ENCODE measurements at regions not wholly inside any gene's neighbourhood (a gene's known extent, or its start where the extent isn't known, plus 50 kb on each side); places are given as distances from the start of the nearest gene placed in this dataset.

- DNase-seq = no peak
These were observed 87.7 kb upstream of the PRKCQ start for GRCh38 chr10:6667679-6668270.

DNA sequence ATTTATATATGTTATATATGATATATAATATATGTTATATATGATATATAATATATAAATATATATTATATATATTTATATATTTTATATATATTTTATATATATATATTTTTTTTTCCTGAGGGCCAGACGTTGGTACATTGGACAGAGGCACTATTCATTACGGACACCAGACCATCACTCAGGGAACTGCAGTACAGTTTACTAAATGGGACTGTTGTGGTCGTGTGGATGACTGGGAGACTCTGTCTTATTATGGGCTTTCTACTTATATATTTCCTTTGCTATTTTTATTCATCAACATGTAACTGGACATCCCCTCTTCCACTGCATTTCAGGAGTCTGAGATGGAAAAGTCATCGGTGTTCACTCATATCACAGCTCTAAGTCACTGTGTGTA, 87.1 kb upstream of the PRKCQ start:
- no peak for DNase-seq

DNA sequence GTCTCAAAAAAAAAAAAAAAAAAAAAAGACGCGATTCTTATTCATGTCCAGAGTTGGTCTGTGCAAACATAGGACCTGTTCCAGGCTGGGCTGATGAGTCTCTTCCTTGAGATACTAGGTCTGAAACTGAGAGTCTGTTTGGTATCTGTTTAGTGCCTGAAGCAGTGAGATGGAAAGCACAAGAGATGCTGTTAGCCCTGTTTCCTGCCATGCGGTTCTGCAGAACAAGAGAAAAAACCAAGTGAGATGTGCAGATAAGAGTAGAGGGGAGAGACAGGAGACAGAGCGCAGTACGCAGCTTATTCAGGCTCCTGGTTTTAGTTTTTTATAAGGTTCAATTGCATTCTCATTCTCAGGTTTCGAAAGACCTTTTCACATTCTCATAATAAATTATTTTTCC, 85.8 kb upstream of the PRKCQ start:
- no peak for DNase-seq

DNA sequence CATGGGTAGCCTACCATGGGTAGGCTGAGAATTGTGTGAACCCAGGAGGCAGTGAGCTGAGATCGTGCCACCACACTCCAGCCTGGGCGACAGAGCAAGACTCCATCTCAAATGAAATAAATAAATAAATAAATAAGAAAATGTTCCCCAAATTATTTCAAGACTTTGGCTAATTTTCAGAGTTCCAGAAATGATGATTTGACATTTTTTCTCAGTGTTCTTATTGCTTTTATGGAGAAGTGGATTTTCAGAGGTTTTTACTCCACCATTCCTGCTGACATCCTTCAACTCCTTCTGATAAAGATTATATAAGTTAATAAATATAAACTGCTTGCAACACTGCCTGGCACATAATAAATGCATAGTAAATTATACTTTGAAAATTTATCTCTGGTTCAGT, 80.4 kb upstream of the PRKCQ start:
- no peak for DNase-seq

DNA sequence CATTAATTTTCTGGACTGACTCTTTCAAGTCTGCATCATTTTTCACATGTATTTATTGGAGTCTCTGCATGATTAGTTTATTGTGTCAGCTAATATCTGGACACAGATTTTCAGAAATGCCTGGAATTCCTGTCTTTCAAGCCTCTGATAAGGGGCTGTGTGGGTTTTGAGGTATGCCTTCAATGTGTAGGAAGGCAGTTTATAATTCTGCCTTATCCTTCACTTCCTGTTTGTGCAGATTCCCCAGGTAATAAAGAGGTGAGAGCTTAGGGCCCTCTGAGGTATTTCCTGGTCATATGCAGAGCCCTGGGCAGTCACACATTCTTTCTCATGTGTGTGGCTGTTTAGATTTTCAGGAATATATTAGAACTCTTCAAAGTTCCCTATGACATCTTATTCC, 79.4 kb upstream of the PRKCQ start:
- no peak for DNase-seq

DNA sequence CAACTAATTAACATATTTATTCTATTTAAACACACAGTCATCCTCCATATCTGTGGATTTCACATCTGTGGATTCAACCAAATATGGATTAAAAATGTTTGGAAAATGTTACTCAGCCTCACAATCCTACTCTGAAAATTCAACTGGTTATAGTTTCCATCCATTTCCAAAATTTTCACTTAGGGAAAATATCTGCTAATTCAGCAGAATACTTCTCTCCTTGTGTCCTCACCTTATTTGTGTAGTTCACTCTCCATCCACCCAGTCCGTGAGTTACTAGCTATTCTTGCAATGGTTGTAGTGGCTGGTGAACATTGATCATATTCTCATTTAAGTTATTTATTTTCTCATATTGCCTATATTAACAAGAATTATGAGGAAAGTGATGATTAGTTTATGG, 77.6 kb upstream of the PRKCQ start:
- no peak for DNase-seq

- DNase-seq = no peak
These were observed 77.1 kb upstream of the PRKCQ start for GRCh38 chr10:6657196-6657595.

- no peak for DNase-seq
These were observed 74.5 kb upstream of the PRKCQ start for GRCh38 chr10:6654571-6654970.

- DNase-seq = no peak
These were observed 70.5 kb upstream of the PRKCQ start for GRCh38 chr10:6650586-6650985.

DNA sequence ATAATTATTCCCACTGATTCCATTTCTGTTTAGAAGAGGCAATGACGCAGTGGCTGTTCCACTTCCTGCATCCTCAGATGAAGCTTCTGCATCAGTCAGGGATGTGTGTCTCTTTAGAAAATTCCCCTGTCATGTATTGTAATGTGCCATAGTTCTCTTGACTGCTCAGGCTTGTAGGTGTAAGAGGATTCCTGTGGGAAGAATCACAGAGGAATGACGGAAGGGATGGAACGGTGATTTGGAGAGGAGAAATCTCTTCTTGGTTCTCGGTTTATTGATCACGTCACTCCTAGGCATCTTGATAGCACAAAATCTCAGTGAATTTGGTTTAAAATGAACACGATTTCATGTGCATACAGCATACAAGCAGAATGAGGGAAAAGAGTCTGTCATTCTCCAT, 69.8 kb upstream of the PRKCQ start:
- DNase-seq = no peak

DNA sequence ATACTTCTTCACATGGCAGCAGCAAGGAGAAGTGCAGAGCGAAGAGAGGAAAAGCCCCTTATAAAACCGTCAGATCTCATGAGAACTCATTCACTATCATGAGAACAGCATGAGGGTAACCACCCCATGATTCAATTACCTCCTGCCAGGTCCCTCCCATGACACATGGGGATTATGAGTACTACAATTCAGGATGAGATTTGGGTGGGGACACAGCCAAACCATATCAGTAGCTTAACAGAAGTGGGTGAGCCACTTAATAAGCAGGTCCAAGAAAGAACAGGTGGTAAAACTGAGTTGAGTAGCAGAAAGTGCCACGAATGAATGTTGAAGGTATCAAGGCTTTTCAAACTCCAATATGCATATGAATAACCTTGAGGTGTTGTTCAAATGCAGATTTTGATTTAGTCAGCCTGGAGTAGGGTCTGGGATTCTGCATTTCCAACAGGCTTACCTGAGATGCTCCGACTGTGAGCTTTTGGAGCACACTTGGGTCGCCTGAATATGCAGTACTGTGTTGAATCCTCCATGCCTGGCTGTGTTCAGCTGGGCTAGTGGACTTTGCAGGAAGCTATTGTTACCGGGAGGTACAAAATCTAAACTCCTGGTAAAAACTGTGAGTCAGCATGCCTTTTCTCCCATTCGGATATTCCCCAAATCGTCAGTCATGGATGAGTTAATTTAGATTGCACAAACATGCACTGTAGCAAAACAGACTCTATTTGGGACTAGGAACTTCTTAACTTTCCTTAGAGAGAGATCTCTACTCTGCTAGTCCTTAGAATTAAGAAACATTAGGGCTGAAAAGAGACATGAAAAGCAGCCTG, 69.0 kb upstream of the PRKCQ start:
- no peak for DNase-seq

DNA sequence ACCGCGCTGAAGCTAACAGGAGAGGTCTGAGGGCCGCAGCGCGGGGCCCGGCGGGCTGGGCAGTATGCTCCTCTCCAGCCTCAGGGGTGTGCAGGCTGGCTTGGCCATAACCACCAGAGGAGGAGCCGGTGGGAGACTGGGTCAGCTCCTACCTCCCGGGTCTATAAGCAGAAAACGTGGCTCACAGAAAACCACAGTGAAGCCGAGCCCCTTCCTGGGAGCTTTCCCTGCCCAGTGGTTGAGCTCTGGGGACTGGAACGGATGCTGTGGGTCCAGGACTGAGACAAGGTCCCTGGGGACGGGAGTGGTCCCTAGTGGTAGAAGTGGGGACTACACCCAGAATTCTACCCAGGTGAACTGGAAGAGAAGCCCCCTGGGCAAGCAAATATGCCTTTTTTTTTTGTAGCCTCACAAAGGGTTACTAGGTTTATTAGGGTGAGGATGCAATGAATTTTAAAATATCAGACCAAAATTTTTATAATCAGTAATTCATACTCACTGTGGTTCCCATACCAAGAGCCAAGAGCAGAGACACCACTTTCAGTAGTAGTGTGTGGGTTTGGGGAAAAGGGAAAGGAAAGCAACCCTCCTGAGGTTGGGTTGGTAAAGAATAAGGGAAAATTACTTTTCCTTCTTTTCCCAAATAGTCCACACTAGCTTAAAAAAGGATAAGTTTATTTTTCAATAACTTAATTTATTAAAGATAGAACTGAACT, 67.9 kb upstream of the PRKCQ start:
- peak; percentile 3 for DNase-seq

- no peak for DNase-seq
These were observed 63.9 kb upstream of the PRKCQ start for GRCh38 chr10:6643962-6644361.

GRCh38 chr10:6642876-6643275, 62.8 kb upstream of the PRKCQ start:
- no peak for DNase-seq

DNA sequence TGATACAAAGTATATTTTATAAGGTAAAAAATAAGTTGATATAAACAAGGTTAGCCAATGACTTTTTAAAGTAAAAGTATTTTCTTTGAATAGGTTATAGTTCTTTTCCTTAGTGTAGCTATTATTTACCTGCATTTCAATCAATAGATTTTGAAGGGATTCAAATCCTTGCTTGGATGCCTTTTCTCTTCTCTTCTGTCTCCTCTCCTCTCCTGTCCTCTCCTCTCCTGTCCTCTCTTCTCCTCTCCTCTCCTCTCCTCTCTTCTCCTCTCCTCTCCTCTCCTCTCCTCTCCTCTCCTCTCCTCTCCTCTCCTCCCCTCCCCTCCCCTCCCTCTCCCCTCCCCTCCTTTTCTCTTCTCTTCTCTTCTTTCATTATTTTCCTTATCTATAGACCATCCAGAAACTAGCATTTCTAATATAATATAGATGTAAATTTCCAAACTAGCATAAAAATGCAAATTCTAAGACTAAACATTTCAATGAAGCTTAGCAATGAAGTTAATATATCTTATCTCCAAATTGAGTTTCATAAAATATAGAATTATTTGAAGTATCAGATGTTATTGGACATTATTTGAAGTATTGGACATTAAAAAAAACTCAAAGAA, 60.5 kb upstream of the PRKCQ start:
- DNase-seq = no peak

DNA sequence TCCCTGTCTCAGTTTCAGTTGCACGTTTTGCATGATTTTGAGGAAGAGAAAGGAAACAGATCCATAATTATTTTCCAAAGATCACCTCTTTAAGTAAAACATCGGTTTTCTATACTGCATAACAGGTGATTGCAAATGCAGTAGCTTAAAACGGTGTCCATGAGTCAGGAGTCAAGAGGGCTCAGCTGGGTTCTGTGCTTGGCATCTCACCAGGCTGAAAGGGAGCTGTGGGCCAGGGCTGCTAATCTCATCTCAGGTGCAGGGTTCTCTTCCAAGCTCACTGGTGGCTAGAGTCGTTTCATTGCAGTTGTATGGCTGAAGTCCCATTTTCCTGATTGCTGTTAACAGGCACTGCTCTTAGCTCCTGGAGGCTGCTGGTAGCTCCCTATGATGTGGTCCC, 57.0 kb upstream of the PRKCQ start:
- no peak for DNase-seq

DNA sequence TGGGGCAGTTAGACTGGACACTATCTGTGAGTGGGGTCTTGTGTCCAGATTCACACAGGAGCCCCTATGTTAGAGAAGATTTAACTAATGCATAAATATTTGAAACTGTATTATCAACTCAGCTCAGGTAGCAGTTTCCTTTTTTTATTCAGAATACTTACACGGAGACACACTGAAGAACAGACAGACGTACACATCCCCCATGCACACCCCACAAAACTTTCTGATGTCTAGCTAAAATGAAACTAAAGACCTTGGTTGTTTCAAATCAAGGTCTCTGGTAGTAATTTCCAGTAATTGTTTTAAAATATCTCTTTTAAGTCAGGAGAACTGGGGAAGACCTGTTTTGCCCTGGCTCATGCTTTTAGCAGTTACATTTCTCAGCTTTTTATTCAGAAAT, 55.7 kb upstream of the PRKCQ start:
- no peak for DNase-seq

All from NCI-H69 (cell line).